CD14-positive monocyte (primary cell): ENCODE measurements at regions not wholly inside any gene's neighbourhood (a gene's known extent, or its start where the extent isn't known, plus 50 kb on each side); places are given as distances from the start of the nearest gene placed in this dataset.

Experiments used
- DNase-seq, 3 donors: peaks; one replicate each; pipeline ENCODE4 v3.0.0-alpha.2; 2011 to 2022
- H2AFZ ChIP-seq: 2 replicates; pipeline ENCODE4 v1.6.0; 2012; ENCODE audit warnings: mild to moderate bottlenecking, low read depth, low read length, inconsistent platforms; ENCODE audit not compliant: insufficient read depth, poor library complexity, severe bottlenecking
- H3K27ac ChIP-seq, 2 donors: 1 replicate in 1 of 2; 2 replicates in 1 of 2; pipeline ENCODE4 v1.5.1; 2012 to 2013; ENCODE audit warnings: low read length in 2 of 2, control low read depth in 1 of 2, inconsistent platforms in 1 of 2, low read depth in 1 of 2, mild to moderate bottlenecking in 1 of 2
- H3K27me3 ChIP-seq, 2 donors: one replicate each; pipeline versions ENCODE4 v1.6.0 to v1.6.1; 2011 to 2013; ENCODE audit warnings: low read length in 2 of 2; ENCODE audit not compliant: control insufficient read depth in 2 of 2, insufficient read depth in 2 of 2
- H3K36me3 ChIP-seq, 2 donors: replicated peaks in 1 of 2; 1 replicate in 1 of 2; 2 replicates in 1 of 2; pipeline versions ENCODE4 v1.5.1 to v1.6.1; 2012 to 2013; ENCODE audit warnings: low read length in 2 of 2, control low read depth in 1 of 2, inconsistent platforms in 1 of 2, mild to moderate bottlenecking in 1 of 2; ENCODE audit not compliant: insufficient read depth in 2 of 2, control insufficient read depth in 1 of 2
- H3K4me1 ChIP-seq, 2 donors: 1 replicate in 1 of 2; 2 replicates in 1 of 2; pipeline versions ENCODE4 v1.5.1 to v1.6.1; 2012 to 2013; ENCODE audit warnings: low read length in 2 of 2, control low read depth in 1 of 2, inconsistent platforms in 1 of 2, mild to moderate bottlenecking in 1 of 2, moderate library complexity in 1 of 2; ENCODE audit not compliant: insufficient read depth in 2 of 2, control insufficient read depth in 1 of 2
- H3K4me2 ChIP-seq: replicated peaks from 2 replicates; pipeline ENCODE3; 2012; ENCODE audit warnings: low read length, moderate library complexity, mild to moderate bottlenecking; ENCODE audit not compliant: poor library complexity, severe bottlenecking; ENCODE audit errors: extremely low read depth
- H3K4me3 ChIP-seq, 3 experiments: fragments of 200-600 bp in 1 of 3; sonication (generic) in 1 of 3; replicated peaks in 1 of 3; 1 replicate in 2 of 3; 2 replicates in 1 of 3; pipeline ENCODE4 v1.5.1; 2011 to 2013; ENCODE audit warnings: low read length in 3 of 3, mild to moderate bottlenecking in 3 of 3, control low read depth in 2 of 3, low read depth in 2 of 3, inconsistent platforms in 1 of 3, moderate library complexity in 1 of 3
- H3K79me2 ChIP-seq: 2 replicates; pipeline ENCODE4 v1.6.0; 2012; ENCODE audit warnings: mild to moderate bottlenecking, control low read depth, inconsistent platforms, low read length, moderate library complexity; ENCODE audit not compliant: insufficient read depth
- H3K9ac ChIP-seq: 2 replicates; pipeline ENCODE4 v1.6.0; 2017; ENCODE audit warnings: low read length, mild to moderate bottlenecking; ENCODE audit not compliant: insufficient read depth, poor library complexity, severe bottlenecking
- H3K9me3 ChIP-seq, 2 donors: replicated peaks in 1 of 2; 1 replicate in 1 of 2; 2 replicates in 1 of 2; pipeline versions ENCODE4 v1.5.1 to v1.6.1; 2012 to 2013; ENCODE audit warnings: low read length in 2 of 2, control low read depth in 1 of 2; ENCODE audit not compliant: control insufficient read depth in 1 of 2, insufficient read depth in 1 of 2
- H4K20me1 ChIP-seq: 2 replicates; pipeline ENCODE4 v1.6.0; 2012; ENCODE audit warnings: mild to moderate bottlenecking, low read length, control low read depth, moderate library complexity; ENCODE audit not compliant: insufficient read depth
- H3K27ac Mint-ChIP-seq, 7 donors: one replicate each; pipeline ENCODE4 v1.8.0; 2020; ENCODE audit warnings: mild to moderate bottlenecking in 7 of 7, mixed read lengths in 7 of 7, moderate library complexity in 6 of 7, inconsistent platforms in 2 of 7
- H3K27me3 Mint-ChIP-seq, 3 donors: one replicate each; pipeline ENCODE4 v1.8.0; 2021 to 2022; ENCODE audit warnings: low read depth in 3 of 3, mild to moderate bottlenecking in 3 of 3, mixed read lengths in 3 of 3, moderate library complexity in 3 of 3, inconsistent platforms in 1 of 3
- H3K36me3 Mint-ChIP-seq, 2 donors: one replicate each; pipeline ENCODE4 v1.8.0; 2020; ENCODE audit warnings: mixed read lengths in 2 of 2, inconsistent platforms in 1 of 2, mild to moderate bottlenecking in 1 of 2
- H3K4me1 Mint-ChIP-seq: one replicate; pipeline ENCODE4 v1.8.0; 2020; ENCODE audit warnings: mild to moderate bottlenecking, mixed read lengths
- H3K4me3 Mint-ChIP-seq, 2 donors: one replicate each; pipeline ENCODE4 v1.8.0; 2020; ENCODE audit warnings: mild to moderate bottlenecking in 2 of 2, mixed read lengths in 2 of 2, moderate library complexity in 1 of 2
- H3K9me3 Mint-ChIP-seq, 7 donors: one replicate each; pipeline ENCODE4 v1.8.0; 2020 to 2022; ENCODE audit warnings: mixed read lengths in 7 of 7, mild to moderate bottlenecking in 6 of 7, moderate library complexity in 6 of 7, inconsistent platforms in 2 of 7
- CTCF ChIP-seq: fragments of 200-600 bp; IDR thresholded peaks from one replicate; pipeline ENCODE4 v1.8.0; 2022; ENCODE audit warnings: antibody characterized with exemption, mild to moderate bottlenecking
- WGBS: methylation state at CpG from one replicate; pipeline ENCODE4 v1.1.5; 2013; ENCODE audit warnings: missing lambda C conversion rate; ENCODE audit not compliant: insufficient coverage; 5-methylcytosine and 5-hydroxymethylcytosine counted together
- intact Hi-C, 2 donors: fragments of 100-400 bp; cut with micrococcal nuclease; formaldehyde crosslinking; loops; one replicate each; pipeline versions ENCODE4 v1.15.0 to v1.15.1; 2023

- no peaks in the 10 kb centered on the region for H3K79me2 ChIP-seq
- Mint-ChIP-seq H3K27ac (peak overlapping the region in 4 of 7 donors; percentile 1 to 33 (median 10)), H3K9me3 (peaks cover 0 to 8% (median 3%) of the 10 kb centered on the region in 7 donors), H3K4me1 (peaks cover 37% of the 10 kb centered on the region), H3K4me3 (no peak overlapping the region), H3K36me3 (peaks cover 0 to 2% of the 10 kb centered on the region in 2 donors), H3K27me3 (peaks cover 0 to 1% (median 0%) of the 10 kb centered on the region in 3 donors)
- H3K27me3 ChIP-seq = no peaks in the 10 kb centered on the region
- H3K4me2 ChIP-seq = no peak overlapping the region
- H3K27ac ChIP-seq = no peak overlapping the region
- no peak overlapping the region for H2AFZ ChIP-seq
- no peaks in the 10 kb centered on the region for H3K9me3 ChIP-seq
- no peak overlapping the region for H3K9ac ChIP-seq
- DNase-seq = no peak
- no peaks in the 10 kb centered on the region for H3K36me3 ChIP-seq
- no peak for TF ChIP-seq CTCF
- no peaks in the 10 kb centered on the region for H4K20me1 ChIP-seq
- no peak overlapping the region for H3K4me3 ChIP-seq
- intact Hi-C loops = no loop called here
- peaks cover 20 to 33% of the 10 kb centered on the region in 2 donors for H3K4me1 ChIP-seq
Measured at GRCh38 chr20:10855778-10856177, 182.0 kb upstream of the JAG1 start.

- no peaks in the 10 kb centered on the region for H3K9me3 ChIP-seq
- no peak overlapping the region for H3K4me3 Mint-ChIP-seq
- no peak overlapping the region for H3K4me2 ChIP-seq
- peaks cover 0 to 1% (median 0%) of the 10 kb centered on the region in 3 donors for H3K27me3 Mint-ChIP-seq
- peak overlapping the region in 2 of 7 donors; percentile 17 to 33 for H3K27ac Mint-ChIP-seq
- intact Hi-C loops = no loop called here
- no peak overlapping the region for H3K9ac ChIP-seq
- no peak for DNase-seq
- peaks cover 42% of the 10 kb centered on the region for H3K4me1 Mint-ChIP-seq
- no peak overlapping the region for H3K4me3 ChIP-seq
- no peak overlapping the region for H2AFZ ChIP-seq
- WGBS = no CpG with 5 or more reads among the region's 1 CpG
- no peak for TF ChIP-seq CTCF
- H3K36me3 Mint-ChIP-seq = peaks cover 0 to 2% of the 10 kb centered on the region in 2 donors
- peaks cover 0 to 8% (median under 1%) of the 10 kb centered on the region in 7 donors for H3K9me3 Mint-ChIP-seq
- no peaks in the 10 kb centered on the region for H3K79me2 ChIP-seq
- H3K27me3 ChIP-seq = no peaks in the 10 kb centered on the region
- no peaks in the 10 kb centered on the region for H3K36me3 ChIP-seq
- no peaks in the 10 kb centered on the region for H4K20me1 ChIP-seq
- H3K4me1 ChIP-seq = peaks cover 24 to 39% of the 10 kb centered on the region in 2 donors
- no peak overlapping the region for H3K27ac ChIP-seq
Measured at GRCh38 chr20:10856237-10857015, 182.6 kb upstream of the JAG1 start.
